Erythroblast (primary cell): ENCODE measurements at regions not wholly inside any gene's neighbourhood (a gene's known extent, or its start where the extent isn't known, plus 50 kb on each side); places are given as distances from the start of the nearest gene placed in this dataset.

Experiments
- GATA1 ChIP-seq: IDR thresholded peaks from 2 replicates; pipeline ENCODE4 v1.6.1; 2011; ENCODE audit warnings: low read depth, mild to moderate bottlenecking, control low read depth, low read length, moderate library complexity
- POLR2A ChIP-seq: IDR thresholded peaks from 2 replicates; pipeline ENCODE4 v1.6.1; 2011; ENCODE audit warnings: mild to moderate bottlenecking, low read length

DNA sequence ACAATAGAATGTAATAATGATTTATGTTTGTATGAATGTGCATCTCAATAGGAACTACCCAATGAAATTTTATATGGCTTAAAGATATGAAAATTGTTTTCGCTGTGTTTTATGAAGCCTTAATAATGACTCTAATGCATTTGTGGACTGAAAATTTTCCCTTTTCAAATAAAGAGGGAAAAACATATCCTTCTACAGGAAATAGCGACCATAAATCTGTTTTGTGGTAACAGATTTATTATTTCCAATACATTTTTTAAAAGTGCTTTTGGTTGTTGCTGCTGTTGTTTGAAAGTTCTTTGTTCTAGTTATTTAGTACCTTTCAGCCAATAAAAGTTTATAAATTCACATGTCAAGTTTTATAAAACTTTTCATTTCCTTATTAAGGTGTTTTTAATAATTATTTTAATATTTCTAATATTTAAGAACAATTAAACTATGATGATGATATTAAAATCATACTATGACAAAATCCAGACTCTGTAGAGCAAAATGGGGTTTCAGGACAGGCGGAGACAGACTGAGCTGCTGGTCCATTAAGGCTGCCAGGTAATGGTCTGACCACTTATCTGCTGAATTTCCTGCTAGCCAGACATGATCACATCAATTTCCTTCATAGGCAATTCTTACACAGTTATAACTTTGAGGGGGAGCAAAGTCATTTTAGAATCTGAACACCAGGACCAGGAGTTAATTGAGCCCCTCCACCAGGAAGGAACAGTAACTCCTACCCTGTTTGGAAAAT is 65.7 kb upstream of the NEUROD1 start:
- TF ChIP-seq POLR2A, result no peak
- no peak for TF ChIP-seq GATA1
